ENCODE measurements at regions not wholly inside any gene's neighbourhood (a gene's known extent, or its start where the extent isn't known, plus 50 kb on each side); places are given as distances from the start of the nearest gene placed in this dataset.
A peak's percentile ranks its signal among the peaks of the same experiment; 100 is the strongest.

- no peak for DNase-seq (ENCODE audit: low read depth)
Measured at GRCh38 chr5:38207343-38207742, 51.0 kb upstream of the EGFLAM start.

DNA sequence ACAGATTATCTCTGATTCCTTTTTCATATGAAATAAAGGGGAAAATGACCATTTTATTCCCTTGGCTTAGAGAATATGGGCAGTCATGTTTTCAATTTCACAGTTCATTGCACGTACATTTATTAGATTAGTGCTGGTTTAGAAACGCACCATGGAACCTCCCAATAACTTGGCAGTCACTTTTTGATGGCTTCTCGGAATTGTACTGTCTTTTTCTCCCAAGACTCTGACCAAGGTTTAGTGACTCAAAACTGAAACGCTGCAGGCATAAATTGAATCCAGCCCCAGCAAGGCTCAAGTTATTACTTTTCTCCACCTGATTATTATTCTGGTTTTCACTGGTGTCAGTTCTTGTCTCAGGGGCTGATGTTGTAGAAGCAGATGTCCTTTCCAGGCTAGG, 55.6 kb upstream of the EGFLAM start:
- DNase-seq (ENCODE audit: low read depth), result no peak

- no peak for DNase-seq (ENCODE audit: low read depth)
Measured at GRCh38 chr5:38200872-38201557, 57.3 kb upstream of the EGFLAM start.

- DNase-seq (ENCODE audit: low read depth), result no peak
Measured at GRCh38 chr5:38197118-38197517, 61.2 kb upstream of the EGFLAM start.

- peak; percentile 2 for DNase-seq (ENCODE audit: low read depth)
Measured at GRCh38 chr5:38193015-38193581, 65.3 kb upstream of the EGFLAM start.

DNA sequence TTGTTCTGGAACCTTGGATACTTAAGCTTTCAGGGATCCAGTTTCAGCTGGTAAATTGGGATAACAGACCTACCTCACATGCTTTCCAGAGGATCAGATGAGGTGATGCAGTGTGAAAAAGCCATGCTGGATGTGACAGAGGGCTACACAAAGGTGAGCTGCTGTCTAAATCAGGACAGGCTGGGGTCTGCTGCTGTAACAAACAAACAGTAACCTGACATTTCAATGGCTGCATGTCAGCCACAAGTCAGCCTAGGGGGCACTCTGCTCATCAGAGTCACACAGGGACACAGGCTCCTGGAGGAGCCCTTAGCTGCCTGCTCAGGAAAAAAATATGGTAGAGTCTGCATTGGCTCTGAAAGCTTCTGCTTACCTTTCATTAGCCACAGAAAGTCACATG, 66.7 kb upstream of the EGFLAM start:
- no peak for DNase-seq (ENCODE audit: low read depth)

GRCh38 chr5:38190111-38190510, 68.2 kb upstream of the EGFLAM start:
- DNase-seq (ENCODE audit: low read depth), result no peak

DNA sequence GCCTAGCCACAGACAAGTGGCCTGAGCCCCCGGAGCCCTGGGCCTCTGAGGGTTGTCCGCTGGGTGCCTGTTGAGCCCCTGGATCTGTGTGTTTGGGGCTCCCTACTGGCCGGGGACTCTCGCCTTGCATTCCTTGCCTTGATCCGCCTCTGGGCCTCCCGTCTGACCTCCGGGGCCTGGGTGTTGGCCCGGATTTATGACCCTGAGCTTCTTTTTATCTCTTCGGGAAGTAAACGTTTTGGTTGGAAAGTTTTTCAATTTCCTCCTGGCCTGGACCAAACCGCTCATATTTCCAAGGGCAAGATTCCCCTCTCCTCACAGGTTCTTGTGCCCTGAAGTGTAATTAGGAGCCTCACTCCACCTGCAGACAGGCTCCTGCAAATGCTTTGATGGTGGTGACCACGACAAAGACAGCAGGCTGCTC, 69.3 kb upstream of the EGFLAM start:
- no peak for DNase-seq (ENCODE audit: low read depth)

- DNase-seq (ENCODE audit: low read depth), result no peak
Measured at GRCh38 chr5:38188591-38188990, 69.8 kb upstream of the EGFLAM start.

- no peak for DNase-seq (ENCODE audit: low read depth)
Measured at GRCh38 chr5:38187532-38187931, 70.8 kb upstream of the EGFLAM start.

GRCh38 chr5:38184627-38185026, 73.7 kb upstream of the EGFLAM start:
- no peak for DNase-seq (ENCODE audit: low read depth)

- DNase-seq (ENCODE audit: low read depth), result no peak
Measured at GRCh38 chr5:38182991-38183390, 75.4 kb upstream of the EGFLAM start.

DNA sequence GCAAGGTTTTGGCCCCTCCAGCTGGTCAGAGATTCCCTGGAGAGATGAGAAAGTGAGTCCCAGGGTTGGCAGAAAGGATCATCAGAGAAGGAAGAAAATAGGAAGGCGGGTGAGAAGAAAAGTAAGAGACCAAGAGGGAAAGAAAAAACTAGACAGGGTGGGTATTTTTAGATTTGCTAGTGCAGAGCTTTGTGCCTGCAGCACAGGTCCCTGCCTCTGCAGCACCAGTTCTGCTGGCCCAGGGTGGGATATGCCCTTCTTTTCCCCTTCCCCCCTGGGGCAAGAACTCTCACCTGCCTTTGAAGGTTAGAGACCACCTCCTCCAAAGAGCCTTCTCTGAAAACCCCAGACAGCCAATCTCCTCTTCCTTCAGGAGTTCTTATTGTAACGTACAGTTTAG, 90.3 kb upstream of the EGFLAM start:
- no peak for DNase-seq (ENCODE audit: low read depth)

- DNase-seq (ENCODE audit: low read depth), result no peak
Measured at GRCh38 chr5:38167562-38167996, 90.8 kb upstream of the EGFLAM start.

DNA sequence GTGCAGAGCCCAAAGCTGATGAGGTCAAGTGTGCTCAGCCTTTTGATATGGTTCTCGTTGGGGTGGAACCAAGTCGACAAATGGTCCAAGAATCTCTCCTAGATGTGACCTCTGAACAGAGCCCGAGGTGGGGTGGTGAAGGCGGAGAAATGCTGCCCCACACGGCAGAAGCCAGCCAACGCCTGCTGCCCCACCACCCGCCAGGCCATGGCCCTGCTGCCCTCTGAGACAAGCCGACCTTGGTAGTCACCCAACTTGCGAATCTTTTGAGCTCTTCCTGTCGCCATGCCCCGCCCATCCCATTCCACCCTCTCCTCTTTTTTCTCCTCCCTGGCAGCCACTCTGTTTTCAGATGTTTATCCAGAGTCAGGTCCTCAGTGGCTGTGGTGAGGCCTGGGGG, 91.5 kb upstream of the EGFLAM start:
- no peak for DNase-seq (ENCODE audit: low read depth)

DNA sequence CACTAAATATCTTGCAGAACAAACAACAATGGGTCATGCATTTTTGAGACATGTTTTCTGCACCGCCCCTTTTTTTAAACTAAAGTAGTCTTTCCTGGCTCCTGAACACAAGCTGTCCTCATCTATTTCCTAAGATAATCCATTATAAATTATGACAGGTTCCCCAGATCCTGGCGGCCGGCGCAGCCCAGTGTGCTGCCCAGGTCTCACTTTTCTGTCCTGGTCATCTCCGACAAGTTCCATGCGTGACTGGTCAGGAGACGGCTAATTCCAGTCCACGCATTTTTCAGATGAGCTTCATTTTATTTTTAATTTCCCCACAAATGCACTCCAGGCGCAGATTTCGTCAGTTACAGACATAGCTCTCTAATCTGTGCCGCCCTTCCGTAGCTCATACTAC, 92.9 kb upstream of the EGFLAM start:
- DNase-seq (ENCODE audit: low read depth), result no peak

- no peak for DNase-seq (ENCODE audit: low read depth)
Measured at GRCh38 chr5:38164776-38165399, 93.5 kb upstream of the EGFLAM start.

- DNase-seq (ENCODE audit: low read depth), result no peak
Measured at GRCh38 chr5:38163636-38164237, 94.6 kb upstream of the EGFLAM start.

- no peak for DNase-seq (ENCODE audit: low read depth)
Measured at GRCh38 chr5:38162625-38163024, 95.7 kb upstream of the EGFLAM start.

- no peak for DNase-seq (ENCODE audit: low read depth)
Measured at GRCh38 chr5:38157024-38157423, 101.3 kb upstream of the EGFLAM start.

GRCh38 chr5:38154615-38155204, 103.6 kb upstream of the EGFLAM start:
- DNase-seq (ENCODE audit: low read depth), result no peak

DNA sequence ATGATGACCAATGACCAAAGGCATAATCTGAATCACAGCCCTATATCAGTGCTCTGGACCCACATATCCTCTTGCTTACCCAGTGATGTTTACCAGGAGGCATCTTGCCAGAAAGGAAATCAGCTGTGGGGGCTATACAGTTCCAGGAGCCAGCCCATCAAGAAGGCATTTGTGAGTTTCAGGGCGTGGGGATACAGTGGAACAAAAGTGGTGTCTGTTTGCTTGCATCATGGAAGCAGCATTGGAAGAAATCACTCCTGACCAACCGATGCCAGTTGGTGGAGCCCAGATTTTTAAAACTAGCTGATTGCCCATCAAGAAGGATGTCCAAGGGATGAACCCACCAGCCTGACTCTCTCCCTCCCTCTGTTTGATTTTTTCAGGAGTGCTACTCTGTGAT, 106.5 kb upstream of the EGFLAM start:
- no peak for DNase-seq (ENCODE audit: low read depth)

GRCh38 chr5:38149815-38150195, 108.6 kb upstream of the EGFLAM start:
- no peak for DNase-seq (ENCODE audit: low read depth)
